ENCODE measurements at regions not wholly inside any gene's neighbourhood (a gene's known extent, or its start where the extent isn't known, plus 50 kb on each side); places are given as distances from the start of the nearest gene placed in this dataset.

- no peaks in the 10 kb centered on the region for H3K36me3 ChIP-seq (ENCODE audit: control insufficient read depth in 2 of 4, insufficient read depth in 4 of 4, low read length in 3 of 4)
- no peak overlapping the region for H2AFZ ChIP-seq (ENCODE audit: low read length)
- no peak overlapping the region for H3K4me3 ChIP-seq (ENCODE audit: extremely low read depth in 1 of 4, insufficient read depth in 2 of 4, low read depth in 3 of 4, low read length in 4 of 4)
- no peak overlapping the region for H2AK5ac ChIP-seq (ENCODE audit: low read depth, low read length)
- H2BK20ac ChIP-seq (ENCODE audit: low read length) = no peak overlapping the region
- no peaks in the 10 kb centered on the region for H4K20me1 ChIP-seq (replicated peaks in 1 of 2; ENCODE audit: control insufficient read depth in 1 of 2, insufficient read depth in 2 of 2, low read length in 2 of 2)
- no peak overlapping the region for H4K91ac ChIP-seq (replicated peaks; ENCODE audit: insufficient read length, low read length)
- H3K79me2 ChIP-seq (ENCODE audit: control insufficient read depth in 1 of 2, insufficient read depth in 2 of 2, low read length in 2 of 2) = no peaks in the 10 kb centered on the region
- no peak overlapping the region for H4K8ac ChIP-seq (ENCODE audit: extremely low read depth, insufficient read depth, low read length)
- no peak overlapping the region for H4K5ac ChIP-seq (ENCODE audit: insufficient read length, low read depth, low read length)
- no peak overlapping the region for H2BK15ac ChIP-seq (ENCODE audit: low read length)
- 94% methylated on average over 9 of the region's 9 CpGs; no CpG with 5 or more reads in 1 of the 2 experiments for WGBS, 2 experiments (ENCODE audit: extremely low coverage in 1 of 2, insufficient coverage in 1 of 2, insufficient read length in 1 of 2, insufficient replicate concordance in 2 of 2, low coverage in 1 of 2, low lambda C conversion rate in 2 of 2, missing lambda C conversion rate in 1 of 2)
- no peak overlapping the region for H2BK5ac ChIP-seq (ENCODE audit: low read depth, low read length)
- H3K27me3 ChIP-seq (replicated peaks in 1 of 4; ENCODE audit: control insufficient read depth in 3 of 4, extremely low read depth in 1 of 4, insufficient read depth in 3 of 4, low read length in 3 of 4) = no peaks in the 10 kb centered on the region
- no peak overlapping the region for H2BK120ac ChIP-seq (replicated peaks; ENCODE audit: low read depth, low read length)
- H3K79me1 ChIP-seq (ENCODE audit: low read depth, low read length) = no peaks in the 10 kb centered on the region
- no peaks in the 10 kb centered on the region for H3K9me3 ChIP-seq (ENCODE audit: insufficient read depth in 2 of 2, low read depth in 1 of 2, low read length in 1 of 2)
- H3K23me2 ChIP-seq (ENCODE audit: low read depth, low read length) = no peaks in the 10 kb centered on the region
- TF ChIP-seq POLR2AphosphoS5 (IDR thresholded peaks at IDR 0.05; ENCODE audit: low read depth, low read length) = no peak
- TF ChIP-seq TEAD4 (IDR thresholded peaks at IDR 0.05; ENCODE audit: low read depth, low read length) = no peak
- no peak for TF ChIP-seq ATF3 (IDR thresholded peaks at IDR 0.05; ENCODE audit: insufficient read depth, low read depth, low read length)
- TF ChIP-seq SAP30 (IDR thresholded peaks at IDR 0.05; ENCODE audit: insufficient read depth, insufficient replicate concordance, low read length) = no peak
- TF ChIP-seq EP300 (IDR thresholded peaks at IDR 0.05; ENCODE audit: borderline replicate concordance in 1 of 2, low read depth in 2 of 2, low read length in 2 of 2) = no peak
- no peak for TF ChIP-seq MAX (IDR thresholded peaks at IDR 0.05)
- TF ChIP-seq TBP (IDR thresholded peaks at IDR 0.05; ENCODE audit: low read depth, low read length) = no peak
- no peak overlapping the region for H3K23ac ChIP-seq (ENCODE audit: insufficient read length)
- H3K4ac ChIP-seq (replicated peaks; ENCODE audit: insufficient read length, low read depth, low read length) = no peak overlapping the region
- no peak overlapping the region for H3K9ac ChIP-seq (replicated peaks in 1 of 4; ENCODE audit: extremely low read depth in 1 of 4, low read depth in 3 of 4, low read length in 3 of 4)
- ChIA-PET POLR2A (ENCODE audit: partially characterized antibody) (no interaction called here), CTCF (ENCODE audit: partially characterized antibody) (no interaction called here)
- no peak overlapping the region for H3K27ac ChIP-seq (ENCODE audit: low read depth, low read length)
- no peak for DNase-seq (ENCODE audit: low read depth in 1 of 2, low spot score in 2 of 2)
- H3K4me2 ChIP-seq (ENCODE audit: insufficient read depth in 1 of 2, low read depth in 2 of 2, low read length in 2 of 2) = no peak overlapping the region
- H3K4me1 ChIP-seq (replicated peaks in 1 of 4; ENCODE audit: control insufficient read depth in 3 of 4, insufficient read depth in 4 of 4, low read length in 3 of 4) = no peaks in the 10 kb centered on the region
- no peak overlapping the region for H3K14ac ChIP-seq (ENCODE audit: insufficient read length)
- H3K18ac ChIP-seq (ENCODE audit: extremely low read depth, low read length) = no peak overlapping the region
- no peak for FAIRE-seq
- H3K56ac ChIP-seq (replicated peaks; ENCODE audit: insufficient read length, low read depth, low read length) = no peak overlapping the region
- H2BK12ac ChIP-seq (ENCODE audit: low read depth, low read length) = no peak overlapping the region
These were observed 689.4 kb downstream of the MED13L start for GRCh38 chr12:115588131-115588530.

All from H1 (cell line).